ENCODE measurements at regions not wholly inside any gene's neighbourhood (a gene's known extent, or its start where the extent isn't known, plus 50 kb on each side); places are given as distances from the start of the nearest gene placed in this dataset.

DNA sequence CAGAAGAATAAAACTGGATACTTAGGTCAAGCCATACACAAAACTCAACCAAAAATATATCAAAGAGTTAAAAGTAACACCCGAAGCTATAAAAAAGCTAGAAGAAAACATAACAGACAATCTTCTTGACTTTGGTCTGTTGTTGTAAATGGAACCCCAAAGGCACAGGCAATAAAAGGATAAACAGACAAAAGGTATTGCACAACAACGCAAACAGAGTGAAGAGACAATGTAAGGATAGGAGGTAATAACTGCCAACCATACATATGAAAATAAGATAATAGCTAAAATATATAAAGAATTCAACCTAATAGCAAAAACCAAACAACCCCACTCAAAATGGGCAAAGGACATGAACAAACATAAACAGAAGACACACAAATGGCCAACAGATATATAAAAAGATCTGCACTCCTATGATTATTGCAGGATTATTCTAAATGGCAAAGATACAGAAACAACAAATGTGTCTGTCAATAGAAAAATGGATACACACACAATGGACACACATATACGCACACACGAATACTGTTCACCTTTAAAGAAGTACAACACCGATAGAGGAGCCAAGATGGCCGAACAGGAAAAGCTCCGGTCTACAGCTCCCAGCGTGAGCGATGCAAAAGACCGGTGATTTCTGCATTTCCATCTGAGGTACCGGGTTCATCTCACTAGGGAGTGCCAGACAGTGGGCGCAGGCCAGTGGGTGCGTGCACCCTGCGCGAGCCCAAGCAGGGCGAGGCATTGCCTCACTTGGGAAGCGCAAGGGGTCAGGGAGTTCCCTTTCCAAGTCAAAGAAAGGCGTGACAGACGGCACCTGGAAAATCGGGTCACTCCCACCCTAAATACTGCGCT is 1137.1 kb downstream of the FSCB start:
- no peak for DNase-seq
- H3K27ac ChIP-seq: no peak overlapping the region
- no peaks in the 10 kb centered on the region for H3K27me3 ChIP-seq
- in situ Hi-C loops (cut with MboI; ENCODE audit: low pct_ligation_motif_present in 1 of 4, low pct_unique_long_range_greater_than_20kb in 1 of 4, low sequenced_read_pairs in 3 of 4): no loop called here
- TF ChIP-seq EP300 (IDR thresholded peaks at IDR 0.05; ENCODE audit: low read depth) (no peak), POLR2AphosphoS5 (IDR thresholded peaks at IDR 0.05) (no peak), POLR2A (IDR thresholded peaks at IDR 0.05) (no peak)
- TF ChIP-seq, protein P1, sequence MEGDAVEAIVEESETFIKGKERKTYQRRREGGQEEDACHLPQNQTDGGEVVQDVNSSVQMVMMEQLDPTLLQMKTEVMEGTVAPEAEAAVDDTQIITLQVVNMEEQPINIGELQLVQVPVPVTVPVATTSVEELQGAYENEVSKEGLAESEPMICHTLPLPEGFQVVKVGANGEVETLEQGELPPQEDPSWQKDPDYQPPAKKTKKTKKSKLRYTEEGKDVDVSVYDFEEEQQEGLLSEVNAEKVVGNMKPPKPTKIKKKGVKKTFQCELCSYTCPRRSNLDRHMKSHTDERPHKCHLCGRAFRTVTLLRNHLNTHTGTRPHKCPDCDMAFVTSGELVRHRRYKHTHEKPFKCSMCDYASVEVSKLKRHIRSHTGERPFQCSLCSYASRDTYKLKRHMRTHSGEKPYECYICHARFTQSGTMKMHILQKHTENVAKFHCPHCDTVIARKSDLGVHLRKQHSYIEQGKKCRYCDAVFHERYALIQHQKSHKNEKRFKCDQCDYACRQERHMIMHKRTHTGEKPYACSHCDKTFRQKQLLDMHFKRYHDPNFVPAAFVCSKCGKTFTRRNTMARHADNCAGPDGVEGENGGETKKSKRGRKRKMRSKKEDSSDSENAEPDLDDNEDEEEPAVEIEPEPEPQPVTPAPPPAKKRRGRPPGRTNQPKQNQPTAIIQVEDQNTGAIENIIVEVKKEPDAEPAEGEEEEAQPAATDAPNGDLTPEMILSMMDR (IDR thresholded peaks at IDR 0.05): no peak
- H3K4me1 ChIP-seq: no peaks in the 10 kb centered on the region
- intact Hi-C loops (cut with DNase I; ENCODE audit: low total_unique reads): no loop called here
- no peak overlapping the region for H3K4me3 ChIP-seq
- H3K9me3 ChIP-seq: no peaks in the 10 kb centered on the region
- WGBS, 2 donors (ENCODE audit: low coverage in 1 of 2): 92 to 96% methylated on average over 10 to 21 of the region's 21 CpGs
- H3K36me3 ChIP-seq: no peaks in the 10 kb centered on the region

DNA sequence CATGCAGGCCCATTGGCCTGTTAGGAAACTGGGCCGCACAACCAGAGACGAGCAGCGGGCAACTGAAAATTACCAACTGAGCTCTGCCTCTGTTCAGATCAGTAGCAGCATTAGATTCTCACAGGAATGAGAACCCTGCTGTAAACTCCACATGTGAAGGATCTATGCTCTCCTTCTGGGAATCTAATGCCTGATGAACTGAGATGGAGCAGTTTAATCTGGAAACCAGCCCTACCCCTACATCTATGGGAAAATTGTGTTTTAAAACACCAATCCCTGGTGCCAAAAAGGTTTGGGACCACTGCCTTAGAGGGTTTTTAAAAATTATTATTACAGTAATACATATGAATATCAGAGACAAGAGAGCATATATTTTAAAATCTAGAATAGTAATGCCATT is 1144.5 kb downstream of the FSCB start:
- no peaks in the 10 kb centered on the region for H3K9me3 ChIP-seq
- no peaks in the 10 kb centered on the region for H3K4me1 ChIP-seq
- intact Hi-C loops (cut with DNase I; ENCODE audit: low total_unique reads) (no loop called here), in situ Hi-C loops (cut with MboI; ENCODE audit: low pct_ligation_motif_present in 1 of 4, low pct_unique_long_range_greater_than_20kb in 1 of 4, low sequenced_read_pairs in 3 of 4) (no loop called here)
- no peak for DNase-seq
- H3K4me3 ChIP-seq: no peak overlapping the region
- 96% methylated on average over 3 of the region's 3 CpGs; no CpG with 5 or more reads in 1 of the 2 donors for WGBS, 2 donors (ENCODE audit: low coverage in 1 of 2)
- H3K27ac ChIP-seq: no peak overlapping the region
- no peaks in the 10 kb centered on the region for H3K27me3 ChIP-seq
- no peak for TF ChIP-seq POLR2AphosphoS5 (IDR thresholded peaks at IDR 0.05)
- TF ChIP-seq EP300 (IDR thresholded peaks at IDR 0.05; ENCODE audit: low read depth): no peak
- no peak for TF ChIP-seq POLR2A (IDR thresholded peaks at IDR 0.05)
- TF ChIP-seq, protein P1 (IDR thresholded peaks at IDR 0.05): no peak
- no peaks in the 10 kb centered on the region for H3K36me3 ChIP-seq

DNA sequence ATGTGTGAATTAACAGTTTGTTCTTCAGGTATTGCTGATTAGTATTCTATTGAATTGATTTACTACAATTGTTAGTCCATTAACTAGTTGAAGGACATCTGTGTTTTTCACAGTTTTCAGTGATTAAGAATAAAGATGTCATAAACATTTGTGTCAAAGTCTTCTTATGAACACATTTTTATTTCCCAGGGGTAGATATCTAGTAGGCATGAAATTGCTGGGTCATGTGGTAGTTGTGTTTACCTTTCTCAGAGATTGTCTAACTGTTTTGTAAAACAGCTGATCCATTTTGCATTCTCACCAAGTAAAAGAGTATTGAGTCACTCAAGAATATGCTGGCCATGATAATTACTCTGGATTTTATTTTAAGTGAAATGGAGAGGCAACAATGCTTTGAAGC is 1145.3 kb downstream of the FSCB start:
- no peak for DNase-seq
- H3K27ac ChIP-seq: no peak overlapping the region
- H3K9me3 ChIP-seq: no peaks in the 10 kb centered on the region
- H3K36me3 ChIP-seq: no peaks in the 10 kb centered on the region
- no peak overlapping the region for H3K4me3 ChIP-seq
- TF ChIP-seq EP300 (IDR thresholded peaks at IDR 0.05; ENCODE audit: low read depth) (no peak), POLR2A (IDR thresholded peaks at IDR 0.05) (no peak), POLR2AphosphoS5 (IDR thresholded peaks at IDR 0.05) (no peak)
- TF ChIP-seq, protein P1 (IDR thresholded peaks at IDR 0.05): no peak
- H3K27me3 ChIP-seq: no peaks in the 10 kb centered on the region
- H3K4me1 ChIP-seq: no peaks in the 10 kb centered on the region
- in situ Hi-C loops (cut with MboI; ENCODE audit: low pct_ligation_motif_present in 1 of 4, low pct_unique_long_range_greater_than_20kb in 1 of 4, low sequenced_read_pairs in 3 of 4): no loop called here
- intact Hi-C loops (cut with DNase I; ENCODE audit: low total_unique reads): no loop called here

DNA sequence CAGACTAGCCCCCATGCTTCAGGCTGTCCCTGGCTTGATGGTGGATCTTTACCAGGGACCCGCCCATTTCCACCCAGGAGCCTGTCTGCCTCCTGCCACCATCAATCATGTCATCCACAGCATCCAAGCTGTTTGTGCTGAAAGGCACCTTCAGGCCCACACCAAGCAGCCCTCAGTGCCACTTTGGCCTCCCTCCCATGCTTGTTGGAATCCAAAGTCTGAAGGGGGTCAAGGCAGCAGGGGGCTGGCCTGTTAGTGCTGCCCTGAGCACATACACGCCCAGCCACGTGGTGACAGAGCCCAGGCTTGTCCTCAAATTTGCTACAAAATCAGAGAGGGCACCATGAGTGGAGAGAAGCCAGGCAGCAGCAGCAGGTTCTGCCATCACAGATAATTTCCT is 1146.8 kb downstream of the FSCB start:
- no peak for TF ChIP-seq EP300 (IDR thresholded peaks at IDR 0.05; ENCODE audit: low read depth)
- no peak for TF ChIP-seq POLR2AphosphoS5 (IDR thresholded peaks at IDR 0.05)
- TF ChIP-seq, protein P1 (IDR thresholded peaks at IDR 0.05): no peak
- no peak for TF ChIP-seq POLR2A (IDR thresholded peaks at IDR 0.05)
- intact Hi-C loops (cut with DNase I; ENCODE audit: low total_unique reads) (no loop called here), in situ Hi-C loops (cut with MboI; ENCODE audit: low pct_ligation_motif_present in 1 of 4, low pct_unique_long_range_greater_than_20kb in 1 of 4, low sequenced_read_pairs in 3 of 4) (no loop called here)
- Histone ChIP-seq H3K36me3 (no peaks in the 10 kb centered on the region), H3K27ac (no peak overlapping the region), H3K4me3 (no peak overlapping the region), H3K27me3 (no peaks in the 10 kb centered on the region), H3K4me1 (no peaks in the 10 kb centered on the region), H3K9me3 (no peaks in the 10 kb centered on the region)
- WGBS, 2 donors (ENCODE audit: low coverage in 1 of 2): 75% methylated on average over 3 of the region's 3 CpGs; no CpG with 5 or more reads in 1 of the 2 donors
- DNase-seq: no peak
